GM12801 (cell line): ENCODE measurements at regions not wholly inside any gene's neighbourhood (a gene's known extent, or its start where the extent isn't known, plus 50 kb on each side); places are given as distances from the start of the nearest gene placed in this dataset.

ENCODE experiments used
- CTCF ChIP-seq: IDR thresholded peaks from one replicate; pipeline ENCODE4 v1.5.1; 2011; ENCODE audit warnings: control low read depth; ENCODE audit not compliant: insufficient read length; ENCODE audit errors: extremely low read depth

- TF ChIP-seq CTCF = no peak
These were observed 572.3 kb upstream of the RAG2 start for GRCh38 chr11:37170311-37170710.

GRCh38 chr11:37142591-37142990 lies 544.6 kb upstream of the RAG2 start:
- TF ChIP-seq CTCF = no peak

- TF ChIP-seq CTCF = no peak
These were observed 543.7 kb upstream of the RAG2 start for GRCh38 chr11:37141707-37142106.

- no peak for TF ChIP-seq CTCF
These were observed 536.6 kb upstream of the RAG2 start for GRCh38 chr11:37134637-37135036.

- no peak for TF ChIP-seq CTCF
These were observed 526.3 kb upstream of the RAG2 start for GRCh38 chr11:37124384-37124783.

GRCh38 chr11:37115963-37116362 lies 517.9 kb upstream of the RAG2 start:
- no peak for TF ChIP-seq CTCF

GRCh38 chr11:37110385-37110784 lies 512.3 kb upstream of the RAG2 start:
- TF ChIP-seq CTCF = no peak

GRCh38 chr11:37109286-37109585 lies 511.2 kb upstream of the RAG2 start:
- TF ChIP-seq CTCF = no peak
